SHP77 treated with DMSO at 0.1 percent for 48 hours (cell line): ENCODE measurements at regions not wholly inside any gene's neighbourhood (a gene's known extent, or its start where the extent isn't known, plus 50 kb on each side); places are given as distances from the start of the nearest gene placed in this dataset.

ENCODE experiments used
- DNase-seq: peaks from one replicate; lab custom pipeline; 2025; lab: John Stamatoyannopoulos, UW

- DNase-seq, result no peak
These were observed 2050.7 kb downstream of the ARAP2 start for GRCh38 chr4:34193451-34194154.

DNA sequence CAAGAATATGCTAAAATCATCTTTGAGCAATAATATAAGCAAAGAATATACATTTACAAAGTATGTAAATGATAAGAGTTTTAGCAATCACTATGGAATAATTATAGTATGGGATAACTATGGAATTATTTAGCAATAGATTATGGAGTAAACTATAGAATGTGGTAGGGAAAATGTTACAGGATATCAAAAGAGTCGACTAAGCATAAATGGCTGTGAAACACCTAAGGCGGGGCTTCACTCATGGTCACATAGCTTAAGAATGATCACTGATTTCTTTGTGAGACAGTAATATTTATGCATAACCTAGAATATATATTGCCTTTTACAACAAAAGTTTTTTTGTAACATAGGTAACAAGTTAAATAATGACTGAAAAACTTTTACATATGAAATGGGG lies 2049.7 kb downstream of the ARAP2 start:
- no peak for DNase-seq

GRCh38 chr4:34196375-34196774 lies 2047.9 kb downstream of the ARAP2 start:
- no peak for DNase-seq

GRCh38 chr4:34198966-34199365 lies 2045.3 kb downstream of the ARAP2 start:
- DNase-seq, result no peak

DNA sequence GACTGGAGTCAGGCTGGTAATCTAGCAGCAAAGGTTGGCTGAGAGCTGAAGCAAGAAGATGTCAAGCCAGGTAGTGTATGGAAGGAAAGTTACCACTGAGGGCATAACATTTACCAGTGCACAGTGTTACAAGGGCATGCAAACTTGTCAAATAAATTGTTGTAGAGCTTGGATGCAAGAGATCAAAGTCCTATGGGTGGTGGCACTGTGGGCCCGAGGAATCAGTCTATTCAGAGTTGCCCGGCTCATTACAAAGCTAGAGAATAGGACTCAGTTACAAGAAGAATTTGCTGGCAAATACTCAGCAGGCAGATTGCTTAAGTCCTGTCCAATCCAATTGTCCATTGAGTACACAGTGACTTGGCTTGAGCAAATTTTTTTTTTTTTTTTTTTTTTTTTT lies 2043.8 kb downstream of the ARAP2 start:
- no peak for DNase-seq

GRCh38 chr4:34202154-34202553 lies 2042.2 kb downstream of the ARAP2 start:
- DNase-seq, result no peak

GRCh38 chr4:34220601-34221000 lies 2023.7 kb downstream of the ARAP2 start:
- no peak for DNase-seq

DNA sequence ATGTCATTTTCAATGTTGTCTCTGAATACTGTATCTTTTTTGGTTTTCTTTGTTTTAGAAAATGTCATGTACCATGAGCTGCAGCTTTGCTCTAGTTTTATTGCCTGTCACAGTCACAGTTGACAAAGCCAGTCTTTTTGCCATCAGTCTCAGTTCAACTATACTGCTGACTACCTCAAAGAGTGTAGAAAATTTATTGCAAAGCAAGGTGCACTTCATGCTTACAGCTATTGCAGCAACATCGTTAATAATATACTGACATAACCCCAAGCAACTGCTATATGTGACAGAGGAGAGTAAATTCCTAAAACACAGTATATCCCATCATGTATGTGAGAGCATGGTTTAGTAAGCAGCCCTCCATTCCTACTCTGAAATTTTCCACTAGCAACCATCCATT lies 2022.3 kb downstream of the ARAP2 start:
- DNase-seq, result no peak

GRCh38 chr4:34236118-34236517 lies 2008.2 kb downstream of the ARAP2 start:
- DNase-seq, result no peak

GRCh38 chr4:34245276-34245675 lies 1999.0 kb downstream of the ARAP2 start:
- DNase-seq, result no peak

GRCh38 chr4:34250562-34250961 lies 1993.8 kb downstream of the ARAP2 start:
- DNase-seq, result no peak

DNA sequence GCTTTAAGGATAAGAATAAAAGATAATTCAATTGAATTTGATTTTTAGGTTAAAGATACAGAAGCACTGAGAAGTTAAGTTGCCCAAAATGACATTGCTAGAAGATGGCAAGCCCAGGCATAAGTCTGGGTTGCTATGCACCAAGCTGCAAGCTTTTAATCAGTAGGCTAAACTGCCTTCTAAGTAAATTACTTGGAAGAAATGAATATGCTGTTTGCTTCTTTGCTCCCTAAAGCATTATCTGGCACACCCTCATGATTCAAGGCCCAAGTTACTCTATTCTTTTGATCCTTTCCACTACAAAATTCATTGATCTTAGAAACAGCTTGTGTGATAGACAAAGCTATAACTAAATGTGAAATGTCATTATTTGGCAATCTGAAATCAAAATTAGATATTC lies 1991.1 kb downstream of the ARAP2 start:
- DNase-seq, result no peak

DNA sequence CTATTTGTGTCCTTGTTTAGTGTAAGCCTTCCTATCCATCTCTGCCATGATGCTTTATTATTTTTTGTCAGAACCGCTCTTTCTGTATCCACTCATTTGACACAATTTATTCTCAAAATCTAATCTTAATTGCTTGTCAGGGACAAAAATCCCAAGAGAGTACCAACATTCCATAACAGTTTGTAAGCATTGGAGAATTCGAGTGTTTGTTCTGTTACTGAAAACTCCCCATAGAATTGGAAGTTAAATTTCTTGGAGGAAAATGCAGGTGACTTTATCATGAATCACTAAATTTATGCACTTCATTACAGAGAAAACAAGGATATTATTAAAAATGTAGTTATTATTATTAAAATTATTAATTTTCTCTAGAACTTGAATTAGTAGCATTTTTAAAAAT lies 1986.1 kb downstream of the ARAP2 start:
- no peak for DNase-seq

- DNase-seq, result no peak
These were observed 1982.5 kb downstream of the ARAP2 start for GRCh38 chr4:34261799-34262314.

DNA sequence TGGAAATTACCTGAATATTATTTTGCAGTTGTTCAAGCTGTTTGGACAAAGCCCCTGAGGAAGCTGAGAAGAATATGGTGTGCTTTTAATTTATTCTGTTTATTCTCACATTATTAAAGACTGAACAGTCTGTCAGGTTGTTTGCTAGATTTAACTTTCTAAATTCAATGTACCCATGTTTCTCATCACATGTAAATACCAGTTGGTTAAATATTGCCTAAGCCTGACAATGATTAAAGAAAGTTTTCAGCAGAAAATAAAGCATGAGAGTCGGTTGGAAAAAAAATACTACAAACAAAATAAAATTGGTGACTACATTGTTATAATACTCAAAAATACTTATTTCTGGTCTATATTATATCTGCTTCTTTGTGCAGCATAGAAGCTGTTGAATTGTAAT lies 1974.7 kb downstream of the ARAP2 start:
- no peak for DNase-seq

DNA sequence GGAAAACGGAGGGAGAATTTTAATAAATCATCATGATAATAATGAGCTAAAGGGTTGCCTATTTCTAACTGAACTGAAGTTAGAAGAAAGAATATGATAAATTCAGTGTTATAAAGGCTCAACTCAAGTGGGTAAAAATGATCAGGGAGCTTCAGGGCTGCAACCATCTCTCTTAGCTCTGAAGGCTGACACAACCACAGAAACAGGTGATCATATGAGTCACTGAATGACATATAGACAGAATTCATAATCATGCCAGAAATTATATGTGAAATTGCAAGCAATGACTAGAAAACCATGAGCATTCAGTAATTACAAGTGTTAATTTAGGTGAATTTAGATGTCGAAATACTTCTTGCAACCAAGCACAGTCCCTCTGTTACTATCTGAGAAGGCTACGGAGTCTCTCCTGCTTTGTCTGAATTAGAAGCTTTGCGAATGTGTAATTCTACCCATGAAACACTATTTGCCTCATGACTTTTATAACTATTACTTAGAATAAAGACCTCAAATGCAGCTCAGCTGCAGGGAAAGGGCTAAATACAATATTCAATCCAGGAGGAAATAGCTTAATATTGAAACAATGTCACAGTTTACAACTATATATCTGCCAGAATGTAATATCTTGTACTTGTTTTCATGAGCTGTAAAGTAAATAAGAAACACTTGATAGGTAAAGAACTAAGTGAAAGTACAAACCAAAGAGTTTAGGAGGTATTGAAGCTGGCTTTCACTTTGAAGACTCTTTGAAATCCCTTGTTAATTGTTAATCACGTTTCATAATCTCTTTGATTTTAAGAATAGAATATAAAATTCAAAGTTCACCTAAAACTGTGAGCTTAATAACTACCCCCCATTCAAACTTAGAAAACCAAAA lies 1972.6 kb downstream of the ARAP2 start:
- DNase-seq, result no peak

DNA sequence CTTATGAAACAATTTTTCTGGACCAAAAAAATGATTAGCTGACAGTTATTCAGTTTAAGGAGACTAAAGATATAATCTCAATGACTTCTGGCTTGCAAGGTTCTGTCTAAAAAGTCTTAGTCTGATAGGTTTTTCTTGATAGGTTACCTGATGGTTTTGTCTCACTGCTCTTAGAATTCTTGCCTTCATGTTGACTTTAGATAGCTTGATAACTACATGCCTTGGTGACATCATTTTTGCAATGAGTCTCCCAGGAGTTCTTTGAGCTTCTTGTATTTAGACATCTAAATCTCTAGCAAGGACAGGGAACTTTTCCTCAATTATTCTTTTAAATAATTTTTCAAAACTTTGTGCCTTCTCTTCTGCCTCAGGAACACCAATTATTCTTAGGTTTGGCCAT lies 1965.3 kb downstream of the ARAP2 start:
- no peak for DNase-seq

GRCh38 chr4:34280131-34280530 lies 1964.2 kb downstream of the ARAP2 start:
- DNase-seq, result no peak

DNA sequence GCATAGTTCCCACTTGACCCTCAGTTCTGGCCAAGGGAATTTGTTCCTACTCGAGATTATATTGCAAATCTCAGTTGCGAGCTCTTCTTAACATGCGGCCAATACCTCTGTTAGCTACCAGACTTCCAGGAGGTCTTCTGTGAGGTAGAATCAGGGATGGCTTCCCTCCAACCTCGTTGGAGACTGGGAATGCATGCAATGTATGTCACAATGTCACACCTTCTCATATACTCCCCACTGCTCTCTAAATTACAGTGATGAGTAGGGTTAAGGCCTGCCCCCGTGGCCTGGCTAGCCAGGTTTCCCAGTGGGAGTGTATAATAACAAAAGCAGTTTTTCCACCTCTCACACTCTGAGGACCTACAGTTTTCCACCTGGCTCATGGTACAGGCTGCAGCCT lies 1962.5 kb downstream of the ARAP2 start:
- no peak for DNase-seq

DNA sequence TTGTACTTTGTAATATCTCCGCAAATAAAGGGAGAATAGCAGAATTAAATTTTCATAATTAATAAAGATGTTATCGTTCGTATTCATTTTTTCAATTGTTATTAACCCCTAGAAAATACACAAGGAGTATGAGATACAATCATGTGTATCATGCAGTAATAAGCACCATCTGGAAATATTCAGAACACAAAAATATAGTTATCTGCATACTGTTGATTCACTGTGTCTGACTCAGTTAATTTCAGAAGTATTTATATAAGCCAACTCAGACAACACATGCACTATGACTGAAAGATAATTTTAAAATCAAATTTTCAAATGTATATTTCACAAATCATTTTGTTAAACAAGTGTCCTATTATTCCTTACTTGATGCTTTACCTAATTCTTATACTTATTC lies 1954.8 kb downstream of the ARAP2 start:
- no peak for DNase-seq

- no peak for DNase-seq
These were observed 1954.4 kb downstream of the ARAP2 start for GRCh38 chr4:34289962-34290361.

DNA sequence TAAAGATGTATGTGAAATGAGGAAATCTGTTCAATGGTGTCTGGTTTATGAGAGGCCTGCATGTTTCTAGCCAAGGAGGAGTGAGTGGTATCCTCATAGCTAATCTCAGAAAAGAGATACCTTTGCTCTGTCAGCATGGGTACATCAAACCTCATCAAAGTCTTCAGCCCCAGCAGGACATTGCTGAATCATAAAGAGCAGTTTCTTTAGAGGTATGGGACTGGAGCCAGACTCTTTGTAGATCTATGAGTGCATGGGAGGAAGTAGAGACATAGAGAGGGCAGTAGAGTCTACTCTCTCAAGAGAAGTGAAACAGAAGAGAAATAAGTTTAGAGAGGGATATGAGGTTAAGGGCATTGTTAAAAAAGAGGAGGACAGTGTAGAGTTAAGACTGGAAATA lies 1950.9 kb downstream of the ARAP2 start:
- DNase-seq, result no peak

DNA sequence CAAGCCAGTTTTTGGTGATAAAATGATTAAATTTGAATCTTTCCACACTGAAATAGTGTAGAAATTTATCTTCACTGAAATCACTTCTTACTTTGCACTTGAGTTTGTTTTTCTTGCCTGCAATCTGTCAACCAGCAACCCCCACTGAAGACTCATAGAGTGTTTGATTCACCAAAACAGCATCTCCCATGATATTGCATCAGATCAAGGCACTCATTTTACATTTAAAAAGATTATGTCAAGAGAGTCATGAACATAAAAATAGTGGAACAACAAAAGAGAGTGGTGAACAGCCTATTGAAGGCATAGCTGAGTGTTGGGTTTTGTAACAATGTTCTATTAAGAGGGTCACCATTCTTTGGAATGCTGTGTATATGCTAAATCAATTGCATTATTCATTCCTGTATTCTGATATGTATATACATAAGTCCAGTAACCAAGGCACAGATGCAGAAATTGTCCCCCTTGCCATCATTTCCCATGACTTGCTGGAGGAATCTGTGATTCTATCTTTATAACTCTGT lies 1934.9 kb downstream of the ARAP2 start:
- no peak for DNase-seq
